Epithelial cell of esophagus (primary cell): ENCODE measurements at regions not wholly inside any gene's neighbourhood (a gene's known extent, or its start where the extent isn't known, plus 50 kb on each side); places are given as distances from the start of the nearest gene placed in this dataset.

Source experiments
- DNase-seq: peaks from one replicate; pipeline ENCODE4 v3.0.0; 2010; ENCODE audit warnings: low read depth
- H3K4me3 ChIP-seq: 2 replicates; pipeline ENCODE4 v1.5.1; 2011; ENCODE audit warnings: mild to moderate bottlenecking, low read length, control low read depth
- TF ChIP-seq, protein P1 (sequence below): IDR thresholded peaks from 2 replicates; pipeline ENCODE4 v1.5.1; 2011; ENCODE audit warnings: low read depth, mild to moderate bottlenecking, low read length, control low read depth, inconsistent platforms; ENCODE audit not compliant: insufficient read depth; ENCODE audit errors: missing control alignments

DNA sequence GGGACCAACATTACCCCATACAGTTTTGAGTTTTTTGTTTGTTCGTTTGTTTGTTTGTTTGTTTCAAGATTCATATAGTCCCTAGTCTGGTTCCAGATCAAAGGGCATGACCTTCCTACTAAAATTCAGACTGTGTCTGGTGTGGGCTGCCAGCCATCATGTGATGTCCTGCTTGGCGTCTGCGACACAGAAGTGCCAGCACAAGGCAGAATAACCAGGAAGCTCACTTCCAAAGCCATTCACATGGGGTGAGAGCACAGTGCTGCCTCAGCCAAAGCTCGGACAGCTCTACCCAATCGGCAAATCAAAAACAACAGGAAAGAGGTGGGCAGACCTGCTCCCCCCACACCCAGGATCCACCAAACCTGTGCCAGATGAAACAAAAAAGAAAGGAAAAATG is 142.6 kb upstream of the THBS1 start:
- no peak for DNase-seq
- H3K4me3 ChIP-seq: no peak overlapping the region
- TF ChIP-seq, protein P1, sequence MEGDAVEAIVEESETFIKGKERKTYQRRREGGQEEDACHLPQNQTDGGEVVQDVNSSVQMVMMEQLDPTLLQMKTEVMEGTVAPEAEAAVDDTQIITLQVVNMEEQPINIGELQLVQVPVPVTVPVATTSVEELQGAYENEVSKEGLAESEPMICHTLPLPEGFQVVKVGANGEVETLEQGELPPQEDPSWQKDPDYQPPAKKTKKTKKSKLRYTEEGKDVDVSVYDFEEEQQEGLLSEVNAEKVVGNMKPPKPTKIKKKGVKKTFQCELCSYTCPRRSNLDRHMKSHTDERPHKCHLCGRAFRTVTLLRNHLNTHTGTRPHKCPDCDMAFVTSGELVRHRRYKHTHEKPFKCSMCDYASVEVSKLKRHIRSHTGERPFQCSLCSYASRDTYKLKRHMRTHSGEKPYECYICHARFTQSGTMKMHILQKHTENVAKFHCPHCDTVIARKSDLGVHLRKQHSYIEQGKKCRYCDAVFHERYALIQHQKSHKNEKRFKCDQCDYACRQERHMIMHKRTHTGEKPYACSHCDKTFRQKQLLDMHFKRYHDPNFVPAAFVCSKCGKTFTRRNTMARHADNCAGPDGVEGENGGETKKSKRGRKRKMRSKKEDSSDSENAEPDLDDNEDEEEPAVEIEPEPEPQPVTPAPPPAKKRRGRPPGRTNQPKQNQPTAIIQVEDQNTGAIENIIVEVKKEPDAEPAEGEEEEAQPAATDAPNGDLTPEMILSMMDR: no peak

DNA sequence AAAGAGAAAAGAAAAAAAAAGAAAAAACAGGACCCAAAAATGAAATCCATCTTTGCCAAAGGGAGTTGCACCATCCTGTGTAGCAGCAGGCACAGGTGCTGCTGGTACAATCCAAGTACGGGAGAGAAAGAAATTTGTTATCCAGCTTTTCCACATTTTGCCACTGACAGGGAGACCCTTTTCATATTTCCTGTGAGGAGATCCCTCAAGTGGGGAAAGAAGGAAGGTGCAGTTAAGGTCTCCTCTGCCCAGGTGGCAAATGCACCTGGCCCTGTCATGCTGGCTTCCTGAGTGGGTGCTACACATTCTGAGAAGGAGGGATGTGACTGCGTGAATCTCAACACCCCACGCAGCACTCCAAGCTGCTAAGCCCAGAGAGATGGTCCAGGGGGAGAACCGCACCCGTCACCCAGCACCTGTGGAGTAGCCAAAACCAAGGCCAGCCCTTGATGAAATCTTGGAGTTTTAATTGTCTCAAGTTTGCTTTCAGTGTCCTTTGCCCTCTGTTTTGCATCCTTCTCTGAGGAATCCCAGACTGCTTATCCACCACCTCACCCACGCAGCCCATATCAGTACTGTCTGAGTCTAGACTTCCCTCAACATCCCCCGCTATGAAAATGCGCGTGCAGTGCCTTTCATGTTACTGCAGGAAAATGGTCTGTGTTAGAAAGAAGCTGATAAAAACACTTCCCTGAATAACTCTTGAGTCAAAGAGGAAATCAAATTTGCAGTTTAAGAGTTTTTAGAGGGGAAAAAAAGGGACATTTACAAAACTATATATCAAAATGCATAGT is 141.9 kb upstream of the THBS1 start:
- no peak for DNase-seq
- H3K4me3 ChIP-seq: no peak overlapping the region
- TF ChIP-seq, protein P1: no peak

DNA sequence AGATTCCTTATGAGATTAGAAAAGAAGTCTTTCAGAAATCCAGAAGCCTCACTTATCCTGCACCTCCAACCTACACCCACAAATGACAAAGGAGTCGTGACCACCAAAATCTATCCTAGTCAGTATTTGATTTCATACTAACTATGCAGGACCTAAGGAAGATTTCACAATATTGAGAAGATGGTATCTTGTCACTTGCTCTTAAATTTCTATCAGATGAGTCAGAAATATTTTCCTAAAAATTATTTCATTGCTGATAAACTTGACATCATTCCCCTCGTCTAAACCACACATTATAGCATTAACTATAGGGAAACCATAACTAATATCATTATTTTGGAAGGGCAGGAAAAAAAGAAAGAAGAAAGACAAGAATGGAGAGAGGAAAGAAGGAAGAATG is 138.0 kb upstream of the THBS1 start:
- H3K4me3 ChIP-seq: no peak overlapping the region
- no peak for DNase-seq
- TF ChIP-seq, protein P1: no peak

DNA sequence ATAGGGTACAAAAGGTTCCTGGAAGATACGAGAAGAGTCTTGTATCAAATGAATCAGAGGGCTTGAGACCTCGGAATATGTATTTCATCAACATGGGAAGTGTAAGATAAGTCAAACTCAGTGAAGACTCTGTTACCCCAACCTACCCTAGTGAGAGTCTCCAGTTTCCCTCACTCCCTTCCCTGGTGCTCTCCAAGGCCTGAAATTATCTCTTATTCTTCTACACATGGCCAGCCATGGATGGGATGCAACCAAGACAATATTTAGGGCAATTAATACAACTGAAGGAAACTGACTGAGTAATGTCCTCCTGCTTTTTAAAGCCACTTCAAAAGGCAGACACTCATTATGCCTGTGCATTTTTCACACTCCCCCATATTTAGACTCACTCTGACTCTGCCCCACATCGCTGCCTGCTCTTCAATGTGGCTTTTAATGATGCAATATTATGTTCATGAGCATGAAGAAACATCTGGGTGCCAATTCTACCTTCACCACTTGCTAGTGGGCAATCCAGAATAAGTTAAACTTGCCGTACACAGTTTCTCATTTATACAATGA is 137.1 kb upstream of the THBS1 start:
- TF ChIP-seq, protein P1: no peak
- DNase-seq: no peak
- H3K4me3 ChIP-seq: no peak overlapping the region

DNA sequence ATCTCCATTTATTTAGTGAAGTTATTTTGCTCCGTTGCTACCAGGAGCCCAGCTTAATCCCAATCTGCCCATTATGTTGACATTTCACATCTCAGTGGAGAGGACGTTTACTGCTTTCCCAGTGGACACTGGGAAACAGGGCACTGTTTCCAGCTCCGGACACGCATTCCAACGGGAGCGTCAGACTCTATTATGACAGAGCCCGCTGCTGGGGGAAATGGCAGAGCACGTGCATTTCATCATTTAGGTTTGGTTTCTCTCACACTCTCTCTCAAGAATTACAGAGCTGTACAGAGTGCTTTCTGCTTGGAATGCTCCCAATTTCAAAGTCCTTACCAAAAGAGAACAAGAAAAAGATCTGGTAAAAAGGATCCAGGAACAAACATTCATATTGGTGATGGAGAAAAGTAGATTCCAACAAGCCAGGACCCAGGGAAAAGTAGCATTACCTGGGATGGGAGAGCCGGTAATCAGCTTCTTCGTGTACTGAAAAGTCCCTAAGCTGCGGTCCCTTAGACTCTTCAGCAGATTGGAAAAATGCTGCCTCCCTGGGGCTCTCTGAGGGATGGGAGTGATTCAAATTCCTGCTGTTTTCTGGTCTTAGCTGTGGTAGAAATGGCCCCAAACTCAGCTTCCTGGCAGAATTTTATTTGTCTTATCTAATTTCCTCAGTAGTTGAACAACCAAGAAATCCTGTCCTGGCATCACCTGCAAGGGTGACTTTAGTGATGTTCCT is 136.0 kb upstream of the THBS1 start:
- DNase-seq: no peak
- H3K4me3 ChIP-seq: no peak overlapping the region
- TF ChIP-seq, protein P1: no peak

DNA sequence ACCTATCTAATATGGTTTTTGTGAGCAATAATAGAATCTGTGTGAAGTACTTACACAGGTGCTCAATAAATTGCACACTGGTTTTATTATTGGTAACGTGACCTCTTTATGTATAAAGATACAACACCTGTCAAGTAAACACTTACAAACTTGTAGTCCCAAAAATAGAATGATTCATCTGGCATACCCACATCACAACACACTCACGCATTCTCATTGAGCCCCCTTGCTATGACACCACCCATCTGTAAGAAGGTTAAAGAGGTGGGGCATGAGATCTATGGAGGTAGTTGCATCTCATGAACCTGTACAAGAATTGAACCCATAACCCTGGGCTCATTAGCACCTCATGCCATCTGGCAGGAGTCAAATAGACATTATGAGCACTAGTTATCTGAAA is 134.9 kb upstream of the THBS1 start:
- TF ChIP-seq, protein P1: no peak
- H3K4me3 ChIP-seq: no peak overlapping the region
- DNase-seq: no peak
